GM21825 (cell line): ENCODE measurements at regions not wholly inside any gene's neighbourhood (a gene's known extent, or its start where the extent isn't known, plus 50 kb on each side); places are given as distances from the start of the nearest gene placed in this dataset.
"Not testable (repeated sequence)": the region's sequence is repeated elsewhere in the genome, so short reads cannot be mapped to it uniquely, and the experiment has no call there.

Experiments
- ATAC-seq: cut with Tn5 transposase; IDR thresholded peaks from one replicate; pipeline ENCODE4 v1.9.1; 2021; ENCODE audit warnings: mild to moderate bottlenecking, moderate library complexity; ENCODE audit not compliant: unreplicated experiment

DNA sequence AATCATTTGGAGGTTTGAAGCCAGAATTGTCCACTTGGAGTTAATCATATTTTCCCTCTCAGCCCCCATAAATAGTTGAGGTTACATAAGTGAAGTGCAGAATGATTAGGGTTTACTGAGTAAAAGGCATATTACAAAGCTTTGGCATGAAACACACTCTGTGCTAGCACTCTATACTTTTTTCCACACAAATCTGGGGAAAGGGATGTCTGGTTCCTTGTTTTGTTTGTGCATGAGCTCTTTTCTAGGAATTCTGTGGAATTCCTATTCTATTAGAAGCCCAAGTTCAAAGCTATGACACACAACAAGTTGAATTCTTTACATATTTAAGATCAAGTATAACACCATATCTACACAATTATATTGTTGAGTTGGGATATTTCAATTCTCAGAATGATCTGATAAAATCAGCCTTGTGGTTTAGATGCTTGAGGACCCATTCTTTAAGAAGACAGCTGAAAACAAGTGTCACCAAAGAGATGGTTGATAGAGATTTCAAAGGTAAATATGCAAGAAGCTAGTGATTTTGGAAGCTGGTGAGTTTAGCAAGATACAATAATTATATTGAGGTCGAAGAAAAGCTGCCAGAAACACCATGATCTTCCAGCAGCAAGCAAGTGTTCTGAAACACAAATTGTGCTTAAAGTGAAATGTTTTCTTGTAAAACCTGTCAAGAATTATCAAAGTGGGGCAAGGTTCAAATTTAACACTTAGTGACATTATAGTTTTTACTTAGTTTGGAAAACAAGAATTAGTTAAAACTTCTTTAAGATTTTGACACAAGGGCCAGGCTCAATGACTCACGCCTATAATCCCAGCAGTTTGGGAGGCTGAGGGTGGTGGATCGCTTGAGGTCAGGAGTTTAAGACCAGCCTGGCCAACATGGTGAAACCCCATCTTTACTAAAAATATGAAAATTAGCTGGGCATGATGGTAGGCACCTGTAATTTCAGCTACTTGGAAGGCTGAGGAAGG, 122.6 kb downstream of the INHBA start:
- ATAC-seq = no peak

DNA sequence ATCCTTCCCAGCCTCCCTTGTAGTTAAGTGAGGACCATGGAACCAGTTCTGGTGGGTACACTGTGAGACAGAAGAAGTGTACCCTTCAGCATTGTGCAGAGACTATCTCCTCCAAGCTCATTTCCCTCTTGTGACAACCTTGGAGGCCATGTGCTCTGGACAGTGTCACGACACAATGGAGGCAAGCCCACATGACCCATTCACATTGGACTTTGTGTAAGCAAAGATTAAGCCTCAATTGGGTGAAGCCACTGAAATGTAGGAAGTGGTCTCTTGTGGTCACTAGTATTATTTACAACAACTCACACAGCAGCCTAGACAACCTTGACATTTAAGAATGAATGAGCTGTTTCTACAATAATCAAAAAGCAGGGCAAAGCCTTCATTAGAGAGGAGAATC, 124.2 kb downstream of the INHBA start:
- no peak for ATAC-seq

DNA sequence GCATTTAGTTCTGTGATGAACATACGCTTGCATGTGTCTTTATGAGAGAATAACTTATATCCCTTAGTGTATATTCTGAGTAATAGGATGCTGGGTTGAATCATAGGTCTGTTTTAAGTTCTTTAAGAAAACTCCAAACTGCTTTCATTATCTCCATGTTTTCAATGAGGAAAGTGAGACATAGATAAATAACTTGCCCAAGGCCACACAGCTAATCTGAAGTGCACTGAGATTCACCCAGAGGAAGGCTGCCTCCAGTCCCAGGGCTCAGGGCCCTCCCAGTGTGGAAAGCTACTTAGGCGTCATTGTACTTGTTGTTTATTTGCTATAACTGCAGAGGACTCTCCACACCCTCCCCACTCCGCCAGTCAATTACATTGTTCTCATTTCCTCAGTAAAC, 126.7 kb downstream of the INHBA start:
- ATAC-seq = no peak

DNA sequence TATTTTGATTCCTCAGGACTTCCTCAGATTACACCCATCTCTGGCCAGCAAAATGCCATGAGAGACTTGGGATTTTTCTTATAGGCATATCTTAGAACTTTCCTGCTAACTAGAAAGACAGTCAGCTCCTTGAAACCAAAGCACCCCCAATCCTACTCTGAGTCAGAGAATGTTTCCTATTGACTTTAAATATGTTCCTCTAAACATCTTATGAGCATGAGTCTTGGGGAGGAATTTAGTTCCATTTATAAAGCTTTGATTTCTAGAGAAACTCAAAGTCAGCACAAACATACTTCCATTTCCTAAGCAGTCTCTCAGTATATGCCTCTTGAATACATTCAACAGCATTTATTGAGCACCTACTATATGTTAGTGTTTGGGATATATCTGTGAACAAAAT, 128.5 kb downstream of the INHBA start:
- ATAC-seq = no peak

DNA sequence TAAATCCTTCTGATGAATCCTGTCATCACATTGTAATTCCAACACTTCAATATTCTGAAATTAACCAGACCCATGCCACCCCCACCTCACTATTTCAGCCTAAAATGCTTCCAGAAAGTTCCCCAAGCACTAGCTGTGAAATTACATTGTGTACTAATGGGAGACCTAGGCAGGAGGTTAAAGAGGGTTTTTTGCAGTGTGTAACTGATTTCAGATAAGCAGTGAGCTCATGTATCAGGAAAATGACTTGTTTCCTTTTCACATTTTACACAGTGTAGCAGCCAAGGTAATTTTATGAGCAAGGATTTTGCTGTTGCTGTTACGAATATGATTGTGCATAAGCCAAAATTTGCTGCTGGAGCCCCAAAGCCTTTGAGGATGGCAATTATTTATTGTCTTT, 129.0 kb downstream of the INHBA start:
- ATAC-seq = no peak

DNA sequence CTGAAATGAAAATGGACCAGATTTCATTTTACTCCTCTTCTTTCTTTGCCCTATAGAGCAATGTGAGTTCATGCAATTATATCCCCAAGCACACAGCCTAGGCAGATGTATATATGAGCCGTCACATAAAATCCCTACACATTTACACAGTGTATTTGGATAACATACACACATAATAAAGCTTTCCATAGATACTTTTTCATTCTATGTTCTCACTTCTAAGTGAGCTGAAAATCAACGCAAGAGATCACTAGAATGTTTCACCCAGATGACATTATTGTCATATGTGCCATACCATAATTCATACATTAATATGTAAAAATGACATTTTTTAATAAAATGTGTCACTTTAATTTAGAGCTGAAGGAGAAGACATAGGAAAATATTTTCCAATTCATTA, 129.4 kb downstream of the INHBA start:
- no peak for ATAC-seq

DNA sequence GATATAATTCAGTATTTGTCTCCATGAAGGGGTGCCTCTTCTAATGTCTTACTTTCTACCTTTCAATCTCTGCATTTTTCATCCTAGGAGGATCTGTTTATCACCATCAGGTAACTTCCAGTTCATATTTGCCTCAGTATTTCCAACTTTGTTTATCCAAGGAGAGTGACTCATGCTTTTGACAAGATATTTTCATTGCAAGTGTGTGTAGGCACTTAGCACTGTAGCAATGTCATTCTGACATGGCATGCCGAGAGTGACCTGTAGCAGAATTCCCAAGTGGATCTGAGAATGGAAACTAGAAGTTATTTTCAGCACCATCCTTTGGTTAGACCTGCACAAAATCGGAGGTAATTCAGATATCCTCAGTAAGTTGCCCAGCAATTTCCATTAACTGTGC, 129.9 kb downstream of the INHBA start:
- ATAC-seq = no peak

DNA sequence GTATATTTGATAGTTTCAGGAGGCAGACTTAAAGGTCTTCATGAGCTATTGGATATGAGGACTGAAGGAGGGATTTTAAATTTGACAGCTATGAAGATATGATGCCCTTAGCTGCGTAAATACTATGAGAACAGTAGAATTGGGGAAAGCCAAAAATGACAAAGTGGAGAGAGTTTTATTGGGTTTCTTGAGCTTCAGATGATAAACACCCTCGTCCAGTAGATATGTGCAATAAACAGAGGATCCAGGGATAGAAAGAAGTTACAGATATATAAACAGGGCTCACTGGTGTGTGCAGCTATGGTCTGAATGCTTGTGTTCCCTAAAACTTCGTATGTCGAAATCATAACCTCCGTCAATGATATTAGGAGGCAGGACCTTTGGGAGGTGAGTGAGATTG, 131.3 kb downstream of the INHBA start:
- ATAC-seq = no peak

DNA sequence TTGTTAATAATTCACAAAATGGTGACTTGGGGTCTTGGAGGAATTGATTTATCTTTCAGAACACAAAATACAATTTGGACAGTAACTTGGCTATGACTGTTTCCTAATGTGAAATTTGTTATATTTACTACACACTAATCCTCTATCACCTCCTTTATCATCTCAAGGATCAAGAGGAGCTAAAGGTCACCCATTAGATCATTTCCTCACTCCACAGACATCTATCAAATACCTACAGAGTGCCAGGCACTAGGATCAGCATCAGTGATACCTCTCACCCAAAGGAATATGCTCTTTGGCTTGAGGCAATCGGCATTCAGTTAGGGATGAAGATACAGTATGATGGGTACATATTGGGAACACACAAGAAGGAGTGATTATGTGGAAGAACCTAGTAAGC, 132.1 kb downstream of the INHBA start:
- ATAC-seq = no peak

DNA sequence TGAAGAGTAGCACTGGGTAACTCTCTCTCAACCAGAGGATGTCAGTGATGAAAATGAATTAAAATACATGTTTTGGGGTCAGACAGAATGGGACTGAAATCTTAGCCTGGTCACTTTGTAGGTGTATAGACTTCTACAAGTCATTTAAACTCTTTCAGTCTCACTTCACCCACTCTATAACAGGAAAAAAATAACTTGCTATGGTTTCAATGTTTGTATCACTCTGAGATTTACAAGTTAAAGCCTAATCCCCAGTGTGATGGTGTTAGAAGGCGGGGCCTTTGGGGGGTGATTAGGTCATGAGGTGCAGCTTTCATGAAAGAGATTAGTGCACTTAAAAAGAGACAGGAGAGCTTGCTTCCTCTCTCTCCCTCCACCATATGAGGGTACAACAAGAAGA, 134.8 kb downstream of the INHBA start:
- no peak for ATAC-seq

DNA sequence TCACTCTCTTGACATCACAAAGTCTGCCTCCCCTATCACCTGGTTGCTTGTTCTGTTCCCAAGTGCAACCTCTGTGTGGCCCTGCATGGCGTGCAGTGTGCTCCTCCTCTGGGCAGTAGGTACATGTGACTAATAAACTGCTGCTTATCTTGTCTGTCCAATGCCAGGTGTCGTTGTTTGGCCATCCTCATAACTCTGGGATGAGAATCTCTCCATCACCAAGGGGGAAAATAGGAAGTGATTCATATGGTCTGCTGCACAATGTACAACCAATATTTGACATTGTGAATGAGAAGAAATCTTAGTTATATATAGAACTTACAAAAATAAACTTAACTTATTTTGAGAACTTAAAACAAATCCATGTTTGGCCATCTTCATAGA, 135.2 kb downstream of the INHBA start:
- ATAC-seq = no peak

DNA sequence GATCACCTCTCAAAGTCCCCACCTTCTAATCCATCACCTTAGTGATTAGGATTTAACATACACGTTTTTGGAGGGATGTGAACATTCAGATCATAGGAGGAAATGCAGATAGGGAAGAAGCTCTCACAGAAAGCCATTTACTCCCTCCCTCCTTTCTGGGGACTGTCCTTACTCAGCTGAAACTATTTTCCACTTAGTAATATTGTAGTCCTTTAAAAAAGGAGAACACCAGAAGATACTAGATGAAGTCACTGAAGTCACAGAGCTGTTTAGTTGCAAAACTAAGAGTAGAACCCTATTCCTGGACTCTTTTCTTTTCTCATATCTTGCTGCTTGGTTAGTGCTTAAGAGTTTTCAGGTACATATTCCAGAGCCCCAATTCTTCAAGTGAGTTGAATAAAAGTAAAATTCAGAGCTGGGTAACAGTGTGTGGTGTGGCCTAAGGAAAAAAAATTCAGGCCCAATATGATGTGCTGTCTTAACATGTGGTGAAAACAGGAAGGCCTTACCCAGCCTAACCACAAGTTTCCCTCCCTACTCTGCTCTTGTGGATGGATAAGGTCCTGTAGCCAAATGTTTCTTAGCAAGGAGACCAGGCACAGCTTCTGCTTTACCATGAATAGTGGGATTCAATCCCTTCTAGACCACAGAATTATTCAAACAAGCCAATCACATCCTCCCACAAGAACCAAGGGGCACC, 135.7 kb downstream of the INHBA start:
- no peak for ATAC-seq

DNA sequence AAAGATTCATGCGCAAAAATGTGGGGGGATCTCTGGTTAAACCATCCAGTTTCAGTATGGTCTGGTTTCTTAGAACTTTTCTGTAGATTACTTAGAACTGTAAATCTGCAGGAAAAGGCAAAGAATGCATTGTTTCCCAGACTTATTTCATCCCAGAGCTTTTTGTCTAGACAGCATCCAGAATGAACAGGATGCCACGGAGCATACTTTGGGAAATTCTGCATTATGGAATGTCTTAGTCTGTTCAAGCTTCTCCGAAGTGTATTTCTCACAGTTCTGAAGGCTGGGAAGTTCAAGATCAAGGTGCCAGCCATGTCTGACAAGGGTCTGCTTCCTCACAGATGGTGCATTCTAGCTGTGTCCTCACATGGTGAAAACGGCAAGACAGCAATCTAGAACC, 136.3 kb downstream of the INHBA start:
- no peak for ATAC-seq

DNA sequence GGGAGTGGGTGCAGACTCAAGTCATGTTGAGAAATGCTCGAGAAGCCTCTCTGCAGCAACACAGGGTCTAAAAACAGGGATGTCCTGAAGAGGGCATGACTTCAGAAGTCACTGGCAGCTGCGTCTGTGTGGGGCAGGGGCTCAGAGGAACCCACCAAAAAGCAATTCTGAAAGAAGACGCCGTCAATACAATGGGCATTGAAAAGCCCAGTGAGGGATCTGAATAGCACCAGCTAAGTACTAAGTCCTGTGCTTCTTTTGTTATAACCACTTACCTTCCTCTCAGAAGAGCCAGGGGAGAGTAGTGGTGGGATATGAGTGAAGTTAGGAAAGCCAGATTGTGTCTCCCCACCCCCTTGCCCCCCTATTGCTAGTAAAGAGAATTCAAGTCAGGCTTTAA, 137.2 kb downstream of the INHBA start:
- ATAC-seq = no peak

DNA sequence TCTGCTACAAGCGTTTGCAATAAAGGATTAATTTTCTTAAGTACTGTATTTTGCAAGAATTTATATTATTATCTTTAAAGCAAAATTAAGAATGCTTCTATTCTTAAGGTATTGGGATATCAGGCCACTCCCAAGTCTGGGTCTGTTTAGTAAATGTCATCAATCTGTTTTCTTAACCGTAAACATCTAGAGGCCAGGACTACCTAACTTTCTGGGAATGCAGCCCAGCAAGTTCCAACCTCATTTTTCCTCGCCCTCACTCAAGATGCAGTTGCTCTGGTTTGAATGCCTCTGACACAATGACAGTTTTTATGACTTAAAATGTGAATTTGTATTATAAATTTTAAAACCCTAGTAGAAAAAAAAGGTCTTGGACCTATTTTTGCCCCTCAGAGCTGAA, 143.5 kb downstream of the INHBA start:
- ATAC-seq = no peak

DNA sequence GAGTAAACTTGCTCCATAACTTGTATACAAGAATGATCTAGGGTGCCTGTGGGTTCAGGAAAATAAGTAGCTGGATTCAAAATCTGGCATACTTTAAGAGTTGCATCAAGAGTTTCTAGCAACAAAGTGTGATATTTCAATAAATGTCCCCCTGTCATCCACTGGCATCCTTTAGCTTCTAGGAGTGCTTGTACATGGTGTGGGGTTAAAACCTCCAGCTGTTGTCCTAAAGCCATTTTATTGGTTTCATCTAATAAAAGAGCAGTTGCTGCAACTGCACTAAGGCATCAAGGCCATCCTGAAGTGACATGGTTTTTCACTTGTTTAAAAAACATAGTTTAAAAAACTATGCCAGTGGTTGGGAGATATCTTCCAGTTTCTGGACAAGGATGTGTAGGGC, 148.4 kb downstream of the INHBA start:
- ATAC-seq = no peak

DNA sequence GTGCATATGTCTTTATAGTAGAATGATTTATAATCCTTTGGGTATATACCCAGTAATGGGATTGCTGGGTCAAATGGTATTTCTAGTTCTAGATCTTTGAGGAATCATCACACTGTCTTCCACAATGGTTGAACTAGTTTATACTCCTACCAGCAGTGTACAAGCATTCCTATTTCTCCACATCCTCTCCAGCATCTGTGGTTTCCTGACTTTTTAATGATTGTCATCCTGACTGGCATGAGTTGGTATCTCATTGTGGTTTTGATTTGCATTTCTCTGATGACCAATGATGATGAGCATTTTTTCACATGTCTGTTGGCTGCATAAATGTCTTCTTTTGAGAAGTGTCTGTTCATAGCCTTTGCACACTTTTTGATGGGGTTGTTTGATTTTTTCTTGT, 152.8 kb downstream of the INHBA start:
- ATAC-seq = not testable (repeated sequence)

DNA sequence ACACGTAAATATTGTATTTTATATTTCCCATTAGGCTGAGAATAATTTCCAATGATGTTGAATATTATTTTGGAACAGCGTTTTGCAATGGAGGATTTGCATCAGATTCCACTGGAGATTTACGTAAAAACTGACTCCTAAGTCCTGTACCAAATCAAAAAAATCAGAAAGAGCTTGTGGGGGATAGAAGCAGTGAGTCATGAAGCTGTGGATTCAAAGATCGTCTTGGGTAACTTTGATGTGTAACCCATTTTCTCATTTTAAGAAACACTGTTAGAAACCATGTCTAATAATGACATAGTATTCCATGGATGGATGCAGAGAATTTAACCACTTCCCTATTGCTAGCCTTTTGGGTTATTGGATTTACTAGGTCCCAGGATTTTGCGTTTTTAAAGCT, 158.6 kb downstream of the INHBA start:
- ATAC-seq = no peak

DNA sequence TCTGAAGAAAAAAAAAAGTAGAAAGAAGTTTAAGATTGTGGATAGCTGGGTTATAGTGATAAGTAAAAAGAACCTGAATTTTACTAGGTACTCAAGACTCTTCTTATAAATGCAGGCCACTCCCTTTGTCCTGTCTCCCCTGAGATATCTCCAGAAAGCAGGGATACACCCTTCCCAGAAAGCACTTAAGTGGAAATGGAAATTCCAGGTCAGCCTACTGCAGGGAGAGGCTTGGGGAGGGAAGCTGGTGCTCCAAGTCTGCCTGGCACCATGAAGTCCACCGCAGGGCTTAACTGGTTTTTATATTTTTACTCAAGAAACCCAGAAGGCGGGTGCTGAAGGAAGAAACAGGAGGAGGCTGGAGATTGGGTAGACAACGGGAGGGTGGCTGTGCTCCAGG, 162.3 kb downstream of the INHBA start:
- no peak for ATAC-seq

DNA sequence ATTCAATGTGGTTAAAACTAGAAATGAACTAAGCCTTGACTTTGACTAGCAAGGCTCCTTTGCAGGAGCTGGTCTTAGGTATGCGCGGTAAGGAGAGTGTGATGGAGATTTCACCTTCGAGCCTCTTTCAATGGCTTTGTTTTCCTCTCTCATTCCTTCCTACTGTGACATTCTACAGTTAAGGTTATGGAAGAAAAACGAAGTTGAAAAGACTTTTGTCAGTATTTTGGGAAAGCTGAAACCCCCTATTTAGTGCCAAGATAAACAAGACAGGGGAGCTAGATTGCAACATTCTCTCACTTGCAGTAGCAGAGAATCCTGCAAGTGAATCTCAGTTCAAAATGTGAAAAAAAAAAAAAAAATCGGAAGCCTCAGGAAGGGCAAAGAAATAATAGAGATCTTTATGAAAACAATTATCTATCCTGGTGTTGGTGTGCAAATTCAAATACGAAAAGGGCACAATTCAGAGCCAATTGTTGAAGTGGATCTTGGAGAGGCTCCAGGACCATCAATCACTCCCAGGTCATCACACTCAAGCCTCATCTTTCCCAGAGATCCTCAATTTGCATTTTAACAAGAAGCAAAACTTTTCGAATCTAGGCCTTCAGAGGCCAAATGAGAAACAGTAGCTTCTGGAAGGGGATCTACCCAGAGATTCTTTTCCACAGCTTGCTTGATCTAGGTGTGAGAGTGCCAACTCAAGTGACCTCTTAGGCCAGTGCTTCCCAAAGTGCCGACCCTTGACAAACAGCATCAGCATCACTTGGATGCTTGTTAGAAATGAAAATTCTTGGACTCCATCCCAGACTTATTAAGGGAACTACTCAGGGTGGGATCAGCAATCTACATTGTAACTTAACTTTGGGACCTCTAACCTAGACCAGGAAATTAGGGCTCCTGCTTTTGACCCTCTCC, 163.8 kb downstream of the INHBA start:
- no peak for ATAC-seq
